GM21526 (cell line): ENCODE measurements at regions not wholly inside any gene's neighbourhood (a gene's known extent, or its start where the extent isn't known, plus 50 kb on each side); places are given as distances from the start of the nearest gene placed in this dataset.

Experiments used
- ATAC-seq: cut with Tn5 transposase; IDR thresholded peaks from one replicate; pipeline ENCODE4 v1.9.1; 2021; ENCODE audit warnings: moderate library complexity; ENCODE audit not compliant: unreplicated experiment, low FRiP score

GRCh38 chr2:145032791-145033190 is 512.9 kb upstream of the ZEB2 start:
- no peak for ATAC-seq

- no peak for ATAC-seq
Observed at GRCh38 chr2:145029873-145030272, 510.0 kb upstream of the ZEB2 start.

DNA sequence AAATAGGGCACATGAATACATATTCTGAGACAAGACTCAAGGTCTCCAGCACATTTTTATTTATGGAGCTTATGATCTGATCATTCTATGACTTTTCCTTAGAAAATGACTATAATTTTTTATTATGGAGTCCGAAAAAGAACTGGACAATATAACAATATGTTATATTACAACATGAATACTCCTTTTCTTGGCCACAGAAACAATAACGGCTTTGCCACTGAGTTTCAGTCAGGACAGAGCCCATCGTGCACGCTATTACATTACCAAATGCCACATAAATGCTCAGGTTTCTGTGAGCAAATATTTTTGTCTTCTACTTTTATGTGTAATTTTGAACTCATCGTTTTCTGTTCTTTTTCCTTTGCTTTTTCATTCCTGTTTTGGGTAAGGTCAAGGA is 509.2 kb upstream of the ZEB2 start:
- ATAC-seq = no peak

- ATAC-seq = no peak
Observed at GRCh38 chr2:145028101-145028920, 508.4 kb upstream of the ZEB2 start.

GRCh38 chr2:145026456-145027455 is 506.8 kb upstream of the ZEB2 start:
- no peak for ATAC-seq

DNA sequence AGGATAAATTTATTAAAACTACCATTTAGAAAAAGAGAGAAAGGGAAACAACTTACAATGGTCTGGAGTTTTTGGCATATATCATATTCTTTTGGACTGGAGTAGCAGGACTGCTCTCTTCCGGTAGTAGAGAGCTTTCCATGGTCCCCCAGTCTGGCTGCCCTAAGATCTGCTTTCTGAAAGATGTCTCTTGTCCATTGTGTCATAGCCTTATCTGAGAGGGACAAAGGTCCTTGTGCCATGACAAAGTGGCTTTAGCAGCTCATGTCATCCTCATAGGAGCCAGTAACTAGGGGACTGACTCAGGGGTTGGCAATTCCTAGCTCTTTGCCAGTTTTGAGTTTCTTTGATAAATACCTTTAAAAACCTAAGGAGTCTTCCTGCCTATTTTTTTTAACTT is 505.5 kb upstream of the ZEB2 start:
- ATAC-seq = no peak

GRCh38 chr2:145023334-145023934 is 503.5 kb upstream of the ZEB2 start:
- ATAC-seq = no peak

DNA sequence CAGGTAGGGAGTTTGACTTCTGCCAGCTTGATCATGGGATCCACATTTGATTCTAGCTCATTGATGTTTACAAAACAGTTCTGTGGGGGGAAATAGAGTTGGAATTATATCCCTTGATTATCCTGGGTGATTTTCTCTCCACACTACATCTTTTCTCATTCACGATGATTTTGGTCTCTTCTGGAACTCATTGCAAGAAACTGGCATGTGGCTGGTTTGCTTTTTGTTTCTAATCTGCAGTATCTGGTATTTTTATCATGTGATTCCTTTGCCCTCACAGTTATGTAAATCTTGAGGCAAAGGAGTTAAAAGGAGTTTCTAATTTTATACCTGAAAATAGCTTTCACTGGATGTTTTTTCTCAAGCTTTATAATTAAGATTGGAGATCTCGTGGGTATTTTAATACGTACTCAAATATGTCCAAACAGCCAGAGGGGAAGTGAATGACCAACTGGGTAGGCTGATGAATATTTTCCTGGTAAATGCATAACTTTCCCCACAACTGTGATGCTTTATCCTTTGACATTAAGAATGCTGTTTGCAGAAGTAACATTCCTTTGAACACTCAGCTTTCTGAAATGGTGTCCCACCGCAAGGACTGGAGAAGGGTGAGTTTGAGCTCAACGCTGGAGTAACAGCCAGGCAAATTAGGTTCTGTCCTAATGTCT is 502.9 kb upstream of the ZEB2 start:
- no peak for ATAC-seq

GRCh38 chr2:145021962-145022665 is 502.2 kb upstream of the ZEB2 start:
- ATAC-seq = no peak

DNA sequence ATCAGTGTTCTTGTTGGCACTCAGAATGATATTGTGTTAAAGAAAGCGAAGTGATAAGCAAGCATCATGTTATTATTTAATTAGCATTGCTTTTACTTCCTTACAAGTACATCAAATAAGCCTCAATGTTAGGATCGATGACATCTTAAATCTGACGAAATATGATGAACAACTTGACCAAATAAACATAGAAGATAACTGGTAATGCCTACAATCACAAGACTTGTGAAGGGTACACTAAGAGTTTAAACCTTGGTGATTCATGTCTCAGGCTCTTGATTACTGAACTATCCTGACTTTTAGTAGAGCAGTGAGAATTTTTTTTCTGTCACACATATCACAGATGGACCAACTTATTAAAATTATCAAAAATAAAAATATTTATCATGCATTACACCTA is 500.8 kb upstream of the ZEB2 start:
- no peak for ATAC-seq

DNA sequence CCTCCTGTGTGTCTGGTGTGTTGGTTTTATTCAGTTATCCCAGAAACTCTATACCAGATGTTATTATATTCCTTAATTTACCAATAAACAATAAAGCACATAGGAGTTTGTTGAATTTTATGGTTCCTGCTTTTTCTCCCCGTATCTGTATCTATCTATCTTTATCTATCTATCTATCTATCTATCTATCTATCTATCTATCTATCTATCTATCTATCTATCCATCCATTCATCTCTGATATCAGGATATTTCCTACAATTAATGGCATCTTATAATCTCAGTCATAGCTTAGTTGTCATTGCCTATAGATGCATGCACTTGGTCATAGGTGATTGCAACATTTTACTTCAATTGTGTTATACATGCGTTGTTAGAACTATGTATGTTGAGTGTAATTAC is 500.2 kb upstream of the ZEB2 start:
- no peak for ATAC-seq

GRCh38 chr2:145018502-145018901 is 498.6 kb upstream of the ZEB2 start:
- no peak for ATAC-seq

- no peak for ATAC-seq
Observed at GRCh38 chr2:145017149-145017548, 497.2 kb upstream of the ZEB2 start.

DNA sequence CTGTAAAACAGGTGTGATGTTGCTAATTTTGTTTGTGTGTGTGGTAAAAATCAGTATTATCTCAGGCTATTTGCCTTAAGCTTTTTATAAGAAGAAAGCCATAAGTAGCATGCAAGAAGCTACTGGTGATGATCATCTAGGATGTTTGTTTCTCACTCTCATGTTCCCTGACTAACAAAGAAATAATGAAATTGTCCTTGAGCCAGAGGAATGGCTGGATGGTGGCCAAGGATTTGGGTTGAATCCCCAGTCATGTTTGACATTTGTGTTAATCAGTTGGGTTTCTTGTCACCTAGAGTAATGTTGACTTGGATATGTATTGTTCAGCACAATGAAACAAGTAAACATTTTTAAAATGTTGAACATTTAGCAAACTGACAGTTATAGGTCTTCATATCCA is 496.8 kb upstream of the ZEB2 start:
- ATAC-seq = no peak

DNA sequence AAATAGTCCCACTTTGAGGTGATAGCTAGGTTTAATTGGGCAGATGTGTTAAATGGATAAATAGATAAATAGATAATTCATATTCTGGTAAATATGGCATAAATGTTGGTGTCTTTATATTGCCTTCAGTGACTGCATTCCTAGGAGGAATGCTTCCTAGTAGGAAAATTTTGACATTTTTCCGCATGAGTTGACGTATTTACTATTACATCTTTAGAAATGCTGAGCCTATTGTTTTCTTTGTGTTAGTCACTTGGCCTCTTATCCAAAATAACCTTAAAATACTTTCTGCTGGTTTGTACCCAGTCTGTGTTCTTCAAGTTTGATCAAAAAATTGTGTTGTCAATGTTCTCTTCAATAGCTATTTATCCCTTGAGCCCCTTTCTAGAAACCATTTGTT is 495.6 kb upstream of the ZEB2 start:
- ATAC-seq = no peak

DNA sequence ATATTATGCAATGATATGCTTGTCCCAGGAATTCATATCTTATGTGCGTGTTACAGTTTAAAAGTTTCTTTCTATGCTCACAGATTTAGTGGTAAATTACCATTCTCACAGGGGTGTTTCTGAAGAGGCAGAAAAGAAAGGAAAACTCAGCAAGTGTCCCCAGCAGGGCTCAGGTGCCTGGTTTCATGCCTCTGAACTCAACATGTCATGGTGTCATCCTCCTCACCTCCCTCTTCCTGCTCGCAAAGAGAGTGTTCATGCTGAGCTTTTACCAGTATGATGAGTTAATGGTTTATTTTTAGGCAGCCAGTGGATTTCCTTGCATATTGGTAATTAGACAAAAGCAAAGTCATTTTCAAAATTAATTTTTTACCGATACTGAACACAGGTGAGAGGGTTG is 492.9 kb upstream of the ZEB2 start:
- no peak for ATAC-seq

- no peak for ATAC-seq
Observed at GRCh38 chr2:145012214-145012670, 492.3 kb upstream of the ZEB2 start.

DNA sequence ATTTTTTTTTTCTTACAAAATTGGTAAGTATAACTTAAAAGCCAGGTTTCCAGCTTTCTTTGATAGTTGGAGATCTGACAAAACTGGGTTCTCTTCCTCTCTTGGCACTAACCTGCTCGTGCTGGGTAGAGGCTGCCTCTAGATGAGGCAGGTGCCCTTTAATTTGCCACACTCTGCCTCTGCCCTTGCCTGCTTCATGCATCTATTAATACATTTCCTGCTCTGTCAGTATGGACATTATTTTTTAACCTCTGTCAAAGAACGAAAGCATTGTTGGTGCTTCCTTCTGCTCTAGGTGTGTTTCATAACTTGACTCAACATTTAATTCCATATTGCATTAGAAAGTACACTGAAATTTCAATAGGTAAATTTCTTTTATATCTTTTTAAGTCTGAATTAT is 490.7 kb upstream of the ZEB2 start:
- no peak for ATAC-seq

DNA sequence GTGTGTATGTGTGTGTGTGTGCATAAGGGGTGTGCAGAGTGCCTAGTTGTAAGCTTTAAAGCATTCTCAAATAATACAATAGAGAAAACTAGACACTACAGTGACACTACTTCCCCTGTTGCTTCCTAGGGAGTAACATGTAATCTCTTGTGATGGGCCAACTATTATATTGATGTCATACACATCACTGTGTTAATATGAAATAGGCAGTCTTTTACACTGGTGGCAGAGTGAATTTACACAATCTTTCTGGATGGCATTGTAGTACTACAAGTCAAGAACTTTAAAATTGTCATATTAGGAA is 488.0 kb upstream of the ZEB2 start:
- no peak for ATAC-seq
